ENCODE measurements at regions not wholly inside any gene's neighbourhood (a gene's known extent, or its start where the extent isn't known, plus 50 kb on each side); places are given as distances from the start of the nearest gene placed in this dataset.

GRCh38 chr9:22342491-22343217, 104.0 kb upstream of the DMRTA1 start:
- peak overlapping the region; percentile 70 for H3K4me2 ChIP-seq
- ATAC-seq = peak; percentile 85 to 90

More at GRCh38 chr9:22342491-22343217, 104.0 kb upstream of the DMRTA1 start:
- no peak overlapping the region for H3K4me3 ChIP-seq
- peak overlapping the region; percentile 48 to 59; a peak in 5 of 6 replicates for H3K27ac ChIP-seq
- H3K9me3 ChIP-seq = no peaks in the 10 kb centered on the region
- CTCF ChIA-PET = interaction anchor here (0.6 to 1.1 kb wide), 3 partner anchors 36 to 70 kb away, joined by 3 to 5 read pairs (median 3); no protein-coding TSS in a partner anchor
- peaks cover 22% of the 10 kb centered on the region for H3K4me1 ChIP-seq
- FAIRE-seq (no peak), DNase-seq (ENCODE audit: low read depth in 1 of 2, low spot score in 1 of 2) (peak in 1 of 2 experiments; percentile 48)
- whole genome bisulfite sequencing (ENCODE audit: missing lambda C conversion rate) = 7% methylated on average over 3 of the region's 3 CpGs
- POLR2A ChIA-PET = no interaction called here
- TF ChIP-seq, protein P1, sequence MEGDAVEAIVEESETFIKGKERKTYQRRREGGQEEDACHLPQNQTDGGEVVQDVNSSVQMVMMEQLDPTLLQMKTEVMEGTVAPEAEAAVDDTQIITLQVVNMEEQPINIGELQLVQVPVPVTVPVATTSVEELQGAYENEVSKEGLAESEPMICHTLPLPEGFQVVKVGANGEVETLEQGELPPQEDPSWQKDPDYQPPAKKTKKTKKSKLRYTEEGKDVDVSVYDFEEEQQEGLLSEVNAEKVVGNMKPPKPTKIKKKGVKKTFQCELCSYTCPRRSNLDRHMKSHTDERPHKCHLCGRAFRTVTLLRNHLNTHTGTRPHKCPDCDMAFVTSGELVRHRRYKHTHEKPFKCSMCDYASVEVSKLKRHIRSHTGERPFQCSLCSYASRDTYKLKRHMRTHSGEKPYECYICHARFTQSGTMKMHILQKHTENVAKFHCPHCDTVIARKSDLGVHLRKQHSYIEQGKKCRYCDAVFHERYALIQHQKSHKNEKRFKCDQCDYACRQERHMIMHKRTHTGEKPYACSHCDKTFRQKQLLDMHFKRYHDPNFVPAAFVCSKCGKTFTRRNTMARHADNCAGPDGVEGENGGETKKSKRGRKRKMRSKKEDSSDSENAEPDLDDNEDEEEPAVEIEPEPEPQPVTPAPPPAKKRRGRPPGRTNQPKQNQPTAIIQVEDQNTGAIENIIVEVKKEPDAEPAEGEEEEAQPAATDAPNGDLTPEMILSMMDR (IDR thresholded peaks at IDR 0.05) = no peak
- TF ChIP-seq RFX5 (IDR thresholded peaks at IDR 0.05) (no peak), NFE2L2 (conservative IDR thresholded peaks at IDR 0.05; ENCODE audit: low read length) (no peak), GATA3 (IDR thresholded peaks at IDR 0.05; ENCODE audit: borderline replicate concordance) (peak; percentile 47), CEBPB (IDR thresholded peaks at IDR 0.05) (peak in 1 of 2 experiments; percentile 31; a peak in 1 of 4 replicates), SREBF2 (IDR thresholded peaks at IDR 0.05) (no peak), ESRRA (IDR thresholded peaks at IDR 0.05; ENCODE audit: borderline replicate concordance, low read length) (no peak), POLR2A (IDR thresholded peaks at IDR 0.05; ENCODE audit: low read length) (no peak), BHLHE40 (IDR thresholded peaks at IDR 0.05; ENCODE audit: low read depth, low read length) (no peak), RCOR1 (IDR thresholded peaks at IDR 0.05; ENCODE audit: low read depth, low read length) (no peak), CBX8 (IDR thresholded peaks at IDR 0.05) (no peak), FOSL2 (IDR thresholded peaks at IDR 0.05) (peak; percentile 63; the same call in 1 of the 2 replicates), FOSL2 (CRISPR knock-in tag; IDR thresholded peaks at IDR 0.05) (peak; percentile 66), JUN (IDR thresholded peaks at IDR 0.05) (peak in 1 of 2 experiments; percentile 23; a peak in 1 of 5 replicates), PBX3 (IDR thresholded peaks at IDR 0.05) (no peak), EHF (CRISPR knock-in tag; IDR thresholded peaks at IDR 0.05) (no peak), KDM5A (IDR thresholded peaks at IDR 0.05) (no peak), CBX2 (IDR thresholded peaks at IDR 0.05; ENCODE audit: borderline replicate concordance, low read depth) (no peak), FOXS1 (CRISPR knock-in tag; IDR thresholded peaks at IDR 0.05) (no peak), JUNB (IDR thresholded peaks at IDR 0.05) (peak; percentile 51; the same call in 1 of the 2 replicates), POLR2AphosphoS2 (conservative IDR thresholded peaks at IDR 0.05; ENCODE audit: low read length) (no peak), RNF2 (IDR thresholded peaks at IDR 0.05; ENCODE audit: borderline replicate concordance, low read depth) (no peak), E2F6 (IDR thresholded peaks at IDR 0.05; ENCODE audit: borderline replicate concordance, low read depth) (no peak), MAZ (IDR thresholded peaks at IDR 0.05; ENCODE audit: borderline replicate concordance, low read depth, low read length) (no peak), PHF8 (IDR thresholded peaks at IDR 0.05; ENCODE audit: borderline replicate concordance, low read depth) (no peak)
- TF ChIP-seq, protein P2, sequence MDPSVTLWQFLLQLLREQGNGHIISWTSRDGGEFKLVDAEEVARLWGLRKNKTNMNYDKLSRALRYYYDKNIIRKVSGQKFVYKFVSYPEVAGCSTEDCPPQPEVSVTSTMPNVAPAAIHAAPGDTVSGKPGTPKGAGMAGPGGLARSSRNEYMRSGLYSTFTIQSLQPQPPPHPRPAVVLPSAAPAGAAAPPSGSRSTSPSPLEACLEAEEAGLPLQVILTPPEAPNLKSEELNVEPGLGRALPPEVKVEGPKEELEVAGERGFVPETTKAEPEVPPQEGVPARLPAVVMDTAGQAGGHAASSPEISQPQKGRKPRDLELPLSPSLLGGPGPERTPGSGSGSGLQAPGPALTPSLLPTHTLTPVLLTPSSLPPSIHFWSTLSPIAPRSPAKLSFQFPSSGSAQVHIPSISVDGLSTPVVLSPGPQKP (IDR thresholded peaks at IDR 0.05; ENCODE audit: low read depth, low read length) = no peak
- TF ChIP-seq, protein P3, sequence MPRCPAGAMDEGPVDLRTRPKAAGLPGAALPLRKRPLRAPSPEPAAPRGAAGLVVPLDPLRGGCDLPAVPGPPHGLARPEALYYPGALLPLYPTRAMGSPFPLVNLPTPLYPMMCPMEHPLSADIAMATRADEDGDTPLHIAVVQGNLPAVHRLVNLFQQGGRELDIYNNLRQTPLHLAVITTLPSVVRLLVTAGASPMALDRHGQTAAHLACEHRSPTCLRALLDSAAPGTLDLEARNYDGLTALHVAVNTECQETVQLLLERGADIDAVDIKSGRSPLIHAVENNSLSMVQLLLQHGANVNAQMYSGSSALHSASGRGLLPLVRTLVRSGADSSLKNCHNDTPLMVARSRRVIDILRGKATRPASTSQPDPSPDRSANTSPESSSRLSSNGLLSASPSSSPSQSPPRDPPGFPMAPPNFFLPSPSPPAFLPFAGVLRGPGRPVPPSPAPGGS (IDR thresholded peaks at IDR 0.05) = no peak
- TF ChIP-seq, protein P4, sequence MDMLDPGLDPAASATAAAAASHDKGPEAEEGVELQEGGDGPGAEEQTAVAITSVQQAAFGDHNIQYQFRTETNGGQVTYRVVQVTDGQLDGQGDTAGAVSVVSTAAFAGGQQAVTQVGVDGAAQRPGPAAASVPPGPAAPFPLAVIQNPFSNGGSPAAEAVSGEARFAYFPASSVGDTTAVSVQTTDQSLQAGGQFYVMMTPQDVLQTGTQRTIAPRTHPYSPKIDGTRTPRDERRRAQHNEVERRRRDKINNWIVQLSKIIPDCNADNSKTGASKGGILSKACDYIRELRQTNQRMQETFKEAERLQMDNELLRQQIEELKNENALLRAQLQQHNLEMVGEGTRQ (IDR thresholded peaks at IDR 0.05) = no peak

Data from A549 (cell line).